Hippocampal formation (tissue), 2 donors: ENCODE measurements at regions not wholly inside any gene's neighbourhood (a gene's known extent, or its start where the extent isn't known, plus 50 kb on each side); places are given as distances from the start of the nearest gene placed in this dataset.

Experiments used
- DNase-seq, 2 donors: peaks; one replicate each; lab custom pipeline; 2025; lab: John Stamatoyannopoulos, UW

GRCh38 chr1:170219163-170219562 lies 73.4 kb downstream of the NTMT2 start:
- DNase-seq = no peak

GRCh38 chr1:170221031-170221430 lies 75.3 kb downstream of the NTMT2 start:
- no peak for DNase-seq

- no peak for DNase-seq
Measured at GRCh38 chr1:170221495-170221894, 75.7 kb downstream of the NTMT2 start.

GRCh38 chr1:170224469-170224868 lies 78.7 kb downstream of the NTMT2 start:
- DNase-seq = no peak

- no peak for DNase-seq
Measured at GRCh38 chr1:170225781-170226530, 80.2 kb downstream of the NTMT2 start.

GRCh38 chr1:170226767-170227166 lies 81.0 kb downstream of the NTMT2 start:
- DNase-seq = no peak

GRCh38 chr1:170230323-170230722 lies 84.6 kb downstream of the NTMT2 start:
- no peak for DNase-seq

- DNase-seq = no peak
Measured at GRCh38 chr1:170231662-170232061, 85.9 kb downstream of the NTMT2 start.

- DNase-seq = no peak
Measured at GRCh38 chr1:170238704-170239391, 93.1 kb downstream of the NTMT2 start.

- DNase-seq = no peak
Measured at GRCh38 chr1:170239445-170239844, 93.7 kb downstream of the NTMT2 start.

GRCh38 chr1:170240409-170240808 lies 94.7 kb downstream of the NTMT2 start:
- no peak for DNase-seq

- no peak for DNase-seq
Measured at GRCh38 chr1:170241266-170241851, 95.6 kb downstream of the NTMT2 start.

GRCh38 chr1:170247751-170248521 lies 102.2 kb downstream of the NTMT2 start:
- no peak for DNase-seq

- DNase-seq = no peak
Measured at GRCh38 chr1:170250531-170251276, 104.9 kb downstream of the NTMT2 start.

GRCh38 chr1:170252851-170253579 lies 107.3 kb downstream of the NTMT2 start:
- DNase-seq = no peak

- no peak for DNase-seq
Measured at GRCh38 chr1:170254371-170254770, 108.6 kb downstream of the NTMT2 start.

GRCh38 chr1:170261669-170262068 lies 115.9 kb downstream of the NTMT2 start:
- no peak for DNase-seq

- DNase-seq = no peak
Measured at GRCh38 chr1:170262276-170262939, 116.6 kb downstream of the NTMT2 start.

- no peak for DNase-seq
Measured at GRCh38 chr1:170265234-170265633, 119.5 kb downstream of the NTMT2 start.

GRCh38 chr1:170267317-170267716 lies 121.6 kb downstream of the NTMT2 start:
- DNase-seq = no peak
